ENCODE measurements at regions not wholly inside any gene's neighbourhood (a gene's known extent, or its start where the extent isn't known, plus 50 kb on each side); places are given as distances from the start of the nearest gene placed in this dataset.
"Not testable (repeated sequence)": the region's sequence is repeated elsewhere in the genome, so short reads cannot be mapped to it uniquely, and the experiment has no call there.

DNA sequence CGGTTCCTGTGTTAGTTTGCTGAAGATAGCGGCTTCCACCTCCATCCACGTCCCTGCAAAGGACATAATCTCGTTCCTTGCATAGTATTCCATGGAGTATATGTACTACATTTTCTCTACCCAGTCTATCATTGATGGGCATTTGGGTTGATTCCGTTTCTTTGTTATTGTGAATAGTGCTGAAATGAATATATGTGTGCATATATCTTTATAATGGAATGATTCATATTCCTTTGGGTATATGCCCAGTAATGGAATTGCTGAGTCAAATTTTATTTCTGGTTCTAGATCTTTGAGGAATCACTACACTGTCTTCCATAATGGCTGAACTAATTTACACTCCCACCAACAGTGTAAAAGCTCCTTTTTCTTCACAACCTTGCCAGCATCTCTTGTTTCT lies 255.4 kb upstream of the CDH2 start:
- DNase-seq = no peak

DNA sequence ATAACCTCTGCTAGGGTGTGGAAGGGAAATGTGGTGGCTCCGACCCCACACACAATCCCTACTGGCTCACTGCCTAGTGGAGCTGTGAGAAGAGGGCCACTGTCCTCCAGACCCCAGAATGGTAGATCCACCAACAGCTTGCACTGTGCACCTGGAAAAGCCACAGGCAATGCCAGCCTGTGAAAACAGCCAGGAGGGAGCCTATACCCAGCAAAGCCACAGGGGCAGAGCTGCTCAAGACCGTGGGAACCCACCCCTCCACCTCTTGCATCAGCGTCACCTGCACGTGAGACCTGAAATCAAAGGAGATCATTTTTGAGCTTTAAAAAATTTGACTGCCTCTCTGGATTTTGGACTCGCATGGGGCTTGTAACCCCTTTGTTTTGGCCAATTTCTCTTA lies 249.0 kb upstream of the CDH2 start:
- no peak for DNase-seq

DNA sequence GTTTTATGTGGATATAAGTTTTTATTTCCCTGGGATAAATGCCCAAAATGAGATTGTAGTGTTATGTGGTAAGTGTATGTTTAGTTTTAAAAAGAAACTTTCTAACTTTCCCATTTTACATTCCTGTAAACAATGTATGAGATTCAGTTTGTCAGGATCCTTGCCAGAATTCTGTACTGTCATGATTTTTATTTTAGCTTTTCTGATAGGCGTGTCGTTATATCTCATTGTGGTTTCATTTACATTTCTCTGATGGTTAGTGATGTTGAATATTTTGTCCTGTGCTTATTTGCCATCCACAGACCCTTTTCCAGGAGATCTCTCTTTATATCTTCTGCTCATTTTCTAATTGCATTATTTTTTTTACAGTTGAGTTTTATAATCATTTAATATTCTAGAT lies 245.6 kb upstream of the CDH2 start:
- DNase-seq = no peak

DNA sequence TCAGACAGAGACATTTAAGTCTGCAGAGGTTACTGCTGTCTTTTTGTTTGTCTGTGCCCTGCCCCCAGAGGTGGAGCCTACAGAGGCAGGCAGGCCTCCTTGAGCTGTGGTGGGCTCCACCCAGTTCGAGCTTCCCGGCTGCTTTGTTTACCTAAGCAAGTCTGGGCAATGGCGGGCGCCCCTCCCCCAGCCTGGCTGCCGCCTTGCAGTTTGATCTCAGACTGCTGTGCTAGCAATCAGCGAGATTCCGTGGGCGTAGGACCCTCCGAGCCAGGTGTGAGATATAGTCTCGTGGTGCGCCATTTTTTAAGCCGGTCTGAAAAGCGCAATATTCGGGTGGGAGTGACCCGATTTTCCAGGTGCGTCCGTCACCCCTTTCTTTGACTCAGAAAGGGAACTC lies 245.0 kb upstream of the CDH2 start:
- not testable (repeated sequence) for DNase-seq

DNA sequence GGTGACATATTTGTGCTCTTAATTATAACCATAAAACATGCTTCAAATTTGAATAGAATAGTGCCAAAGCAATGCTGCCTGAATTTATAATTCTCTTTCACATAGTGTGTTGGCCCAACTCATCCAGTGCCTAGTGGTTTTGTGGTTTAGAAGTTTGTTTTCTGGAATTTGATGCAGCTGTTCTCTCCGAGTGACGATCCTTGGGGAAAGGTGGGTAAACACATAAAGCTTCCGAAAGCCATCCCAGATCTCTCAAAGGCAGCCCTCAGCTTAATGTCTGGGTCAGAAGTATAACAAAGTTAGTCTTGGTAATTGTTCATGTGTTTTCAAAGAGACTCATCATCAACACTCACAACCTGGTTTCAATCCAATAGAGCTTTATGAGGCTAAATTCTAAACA lies 235.6 kb upstream of the CDH2 start:
- no peak for DNase-seq

DNA sequence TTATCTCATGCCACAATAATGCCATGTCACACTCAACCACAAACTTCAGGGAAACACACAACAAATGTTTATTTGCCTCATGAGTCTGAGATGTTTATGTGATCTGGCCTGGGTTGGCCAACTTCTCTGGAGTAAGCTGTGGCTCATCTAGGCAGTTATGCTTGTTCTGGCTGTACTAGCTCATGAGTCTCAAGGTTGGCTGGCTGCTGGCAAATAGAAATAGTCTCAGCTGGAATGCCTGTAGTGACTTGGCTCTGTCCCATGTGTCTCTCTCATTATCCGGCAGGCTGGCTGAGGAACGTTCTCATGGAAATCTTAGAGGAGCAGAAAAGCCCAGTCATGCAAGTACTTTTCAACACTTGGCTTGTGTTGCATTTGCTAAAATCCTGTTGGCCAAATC lies 234.9 kb upstream of the CDH2 start:
- peak in 5 of 51 donors; percentile 2 to 25 (median 4) for DNase-seq

DNA sequence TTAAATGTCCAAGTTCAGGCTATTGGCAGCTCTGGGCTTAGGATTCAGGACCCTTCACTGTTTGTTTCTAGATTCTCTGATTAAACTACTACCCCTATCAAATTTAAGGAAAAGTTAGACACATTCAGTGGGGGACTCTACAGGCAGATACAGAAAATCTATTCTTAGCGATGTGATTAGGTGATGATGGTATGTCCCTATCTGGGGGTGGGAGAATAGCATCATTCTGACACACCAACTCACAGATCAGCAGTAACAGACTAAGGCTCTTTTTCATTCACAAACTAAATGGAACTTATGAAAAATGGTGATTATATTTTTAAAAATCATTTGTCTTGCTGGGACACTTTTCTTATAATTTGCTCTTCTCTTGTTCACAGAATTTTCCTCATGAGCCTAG lies 232.9 kb upstream of the CDH2 start:
- no peak for DNase-seq

DNA sequence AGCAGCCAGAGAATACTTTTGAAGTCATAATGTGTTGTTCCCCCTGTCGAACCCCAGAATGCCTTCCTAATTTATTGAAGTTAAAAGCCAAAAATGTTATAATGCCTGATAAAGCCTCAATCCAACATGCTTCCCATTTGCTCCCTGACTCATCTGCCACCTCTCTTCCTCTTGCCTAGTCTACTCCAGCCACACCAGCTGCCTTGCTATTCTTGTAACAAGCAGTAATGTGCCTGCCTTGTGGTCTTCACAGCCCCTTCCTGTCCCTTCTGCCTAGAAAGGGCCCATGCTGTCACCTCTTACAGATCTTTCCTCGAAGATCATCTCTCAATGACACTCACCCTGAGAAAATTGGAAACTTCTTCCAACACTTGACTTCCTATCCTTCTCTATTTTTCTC lies 231.6 kb upstream of the CDH2 start:
- DNase-seq = no peak

DNA sequence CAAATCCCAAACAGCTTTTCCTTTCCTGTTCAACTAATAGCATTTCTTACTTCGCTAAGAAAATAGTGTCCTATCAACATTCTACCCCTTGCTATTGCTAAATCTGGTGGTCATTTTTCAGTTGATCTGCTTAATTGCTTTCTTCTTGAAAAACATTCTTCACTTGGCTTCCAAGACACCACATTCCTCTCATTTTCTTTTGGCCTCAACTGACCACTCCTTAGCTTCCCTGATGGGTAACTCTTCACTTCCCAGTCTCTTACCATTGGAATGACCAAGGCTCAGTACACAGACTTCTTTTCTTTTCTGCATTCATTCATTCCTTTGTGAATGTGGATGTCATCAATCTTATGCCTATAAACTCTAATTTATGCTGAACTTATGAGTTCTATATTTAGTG lies 230.8 kb upstream of the CDH2 start:
- no peak for DNase-seq

DNA sequence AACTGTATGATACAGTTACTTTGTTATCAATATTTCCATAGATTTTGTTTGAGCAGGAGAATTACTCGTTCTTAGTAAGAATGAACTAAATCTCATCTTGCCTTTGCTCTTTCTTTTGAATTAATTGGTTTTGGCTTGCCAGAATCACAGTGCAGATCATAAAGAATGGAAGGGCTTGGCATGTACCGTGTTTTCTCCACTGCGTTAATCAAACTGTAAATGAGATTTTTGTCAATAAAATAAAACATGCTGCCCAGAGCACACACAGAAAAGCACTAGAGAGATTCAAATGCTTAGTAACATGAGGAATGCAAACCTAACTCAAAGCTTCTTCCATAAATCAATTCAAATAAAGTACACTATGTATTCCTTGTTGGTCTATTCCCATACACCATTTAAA lies 229.6 kb upstream of the CDH2 start:
- no peak for DNase-seq

DNA sequence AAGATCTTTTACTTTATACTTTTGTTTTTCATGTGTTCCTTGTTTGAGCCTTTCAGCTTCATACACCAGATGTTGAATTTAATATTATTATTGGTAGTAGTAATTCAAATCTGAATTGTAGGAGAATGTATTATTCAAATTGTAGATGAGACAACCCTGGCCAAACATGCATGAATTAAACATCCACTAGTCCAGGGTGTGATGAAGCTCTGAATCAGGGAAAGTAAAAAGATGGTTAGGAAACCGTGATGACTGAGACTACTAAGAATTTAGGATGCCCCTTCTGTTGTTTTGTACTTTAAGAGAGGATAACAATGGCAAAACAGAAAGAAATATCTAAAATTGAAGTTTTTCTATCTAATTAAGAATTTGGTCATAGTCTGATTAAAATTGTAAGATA lies 227.8 kb upstream of the CDH2 start:
- DNase-seq = no peak

DNA sequence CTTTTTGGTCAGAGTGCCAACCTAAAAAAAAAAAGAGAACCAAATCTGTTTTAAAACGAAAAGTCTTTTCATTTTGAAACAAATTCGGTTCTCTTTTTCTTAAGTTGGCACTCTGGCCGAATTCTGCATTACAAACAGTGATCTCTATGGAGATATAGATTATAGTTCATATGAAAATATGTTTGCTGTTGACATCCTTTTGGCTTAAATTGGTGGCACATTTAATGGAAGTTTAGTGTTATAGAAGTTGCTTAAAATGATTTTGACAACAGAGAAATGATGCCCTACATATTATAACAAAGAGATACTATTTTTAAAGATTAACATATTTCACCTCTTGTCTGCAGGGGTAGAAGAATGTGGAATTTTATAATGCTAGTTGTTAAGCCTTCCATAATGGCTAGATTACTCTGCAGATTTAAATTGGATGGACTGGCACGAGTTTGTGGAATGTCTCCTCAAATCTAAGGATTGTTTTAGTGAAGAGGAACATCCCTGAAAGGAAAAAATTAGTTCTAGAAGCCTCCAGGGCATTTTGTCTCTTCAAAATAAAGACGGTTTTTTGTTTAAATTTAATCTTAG lies 222.9 kb upstream of the CDH2 start:
- no peak for DNase-seq

DNA sequence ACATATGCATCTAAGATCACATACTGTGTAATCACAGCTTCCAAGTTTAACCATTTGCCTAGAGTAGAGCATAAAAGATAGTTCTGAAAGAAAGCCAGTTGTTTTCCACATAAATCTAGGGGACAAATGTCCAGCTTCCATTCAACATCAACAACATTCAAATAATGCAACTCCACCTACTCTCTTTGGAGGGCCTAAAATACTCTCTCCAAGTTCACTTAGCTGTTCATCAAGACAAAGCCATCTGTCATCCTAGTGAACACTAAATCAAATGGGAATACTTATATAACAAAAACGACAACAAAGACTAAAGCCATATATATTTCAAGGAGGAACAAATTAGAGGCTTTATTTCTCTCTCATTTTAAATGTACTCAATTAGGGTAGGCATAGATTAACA lies 221.5 kb upstream of the CDH2 start:
- no peak for DNase-seq

DNA sequence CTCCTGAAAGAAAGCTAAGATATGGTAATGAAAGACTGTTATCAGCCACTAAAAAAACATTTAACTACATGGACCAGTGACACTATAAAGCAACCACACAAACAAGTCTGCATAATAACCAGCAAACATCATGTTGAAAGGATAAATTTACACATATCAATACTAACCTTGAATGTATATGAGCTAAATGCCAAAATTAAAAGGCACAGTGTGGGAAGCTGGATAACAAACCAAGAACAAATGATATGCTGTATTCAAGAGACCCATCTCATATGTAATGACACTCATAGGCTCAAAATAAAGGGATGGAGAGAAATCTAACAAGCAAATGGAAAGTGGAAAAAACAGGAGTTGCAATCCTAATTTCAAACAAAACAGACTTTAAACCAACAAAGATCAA lies 213.1 kb upstream of the CDH2 start:
- DNase-seq = no peak

DNA sequence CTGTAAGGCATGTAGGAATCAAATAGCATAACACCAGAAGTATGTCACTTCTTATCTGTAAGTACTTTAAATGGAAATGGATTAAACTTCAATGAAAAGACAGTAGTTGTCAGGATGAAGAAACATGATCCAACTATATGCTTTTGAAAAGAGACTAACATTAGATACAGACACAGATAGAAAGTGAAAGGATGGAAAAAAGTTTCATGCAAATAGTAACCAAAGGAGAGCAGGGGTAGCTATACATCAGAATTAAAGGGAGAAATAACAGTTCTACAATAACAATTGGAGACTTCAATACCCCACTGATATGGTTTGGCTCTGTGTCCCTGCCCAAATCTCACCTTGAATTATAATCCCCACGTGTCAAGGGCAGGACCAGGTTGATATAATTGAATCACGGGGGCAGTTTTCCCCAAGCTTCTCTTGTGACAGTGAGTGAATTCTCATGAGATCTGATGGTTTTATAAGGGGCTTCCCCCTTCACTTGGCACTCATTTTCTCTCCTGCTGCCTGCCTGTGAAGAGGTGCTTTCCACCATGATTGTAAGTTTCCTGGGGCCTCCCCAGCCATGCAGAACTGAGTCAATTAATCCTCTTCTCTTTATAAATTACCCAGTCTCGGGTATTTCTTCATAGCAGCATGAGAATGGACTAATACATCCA lies 205.4 kb upstream of the CDH2 start:
- no peak for DNase-seq

DNA sequence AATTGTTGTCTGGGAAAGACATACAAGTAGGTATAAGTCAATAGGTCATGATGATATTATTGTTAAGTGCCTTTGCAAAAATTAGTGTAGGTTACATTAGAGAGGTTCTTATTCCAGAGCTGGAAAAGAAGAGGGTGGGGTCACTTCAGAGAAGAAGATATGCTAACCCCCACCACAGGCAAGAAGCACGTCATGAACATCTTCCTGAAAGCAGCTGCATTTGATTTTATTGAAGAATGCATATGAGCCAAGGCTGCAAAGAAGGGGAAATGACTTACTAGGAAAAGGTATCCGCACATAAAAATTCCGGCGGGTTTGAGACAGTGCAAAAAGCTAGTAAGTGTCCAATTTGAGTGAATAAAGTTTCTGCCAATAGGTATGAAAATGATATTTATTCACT lies 195.3 kb upstream of the CDH2 start:
- no peak for DNase-seq

DNA sequence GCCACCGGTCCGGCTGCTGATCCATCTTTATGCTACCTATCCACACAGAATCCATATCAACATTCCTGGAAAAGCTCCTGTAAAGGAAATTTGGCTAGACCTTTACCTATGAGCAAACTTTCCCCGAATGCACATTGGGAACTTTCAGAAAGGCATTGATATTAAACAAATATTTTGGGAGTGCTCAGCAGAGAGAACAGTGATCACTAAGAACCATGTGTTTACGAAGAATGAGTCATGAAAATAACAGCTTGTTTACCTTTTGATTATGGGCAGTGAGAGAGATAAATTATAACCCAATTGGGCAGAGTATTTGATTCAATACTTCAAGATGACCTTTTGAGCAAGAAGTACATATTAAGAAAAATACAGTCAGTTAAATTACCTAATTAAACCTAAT lies 189.7 kb upstream of the CDH2 start:
- no peak for DNase-seq

DNA sequence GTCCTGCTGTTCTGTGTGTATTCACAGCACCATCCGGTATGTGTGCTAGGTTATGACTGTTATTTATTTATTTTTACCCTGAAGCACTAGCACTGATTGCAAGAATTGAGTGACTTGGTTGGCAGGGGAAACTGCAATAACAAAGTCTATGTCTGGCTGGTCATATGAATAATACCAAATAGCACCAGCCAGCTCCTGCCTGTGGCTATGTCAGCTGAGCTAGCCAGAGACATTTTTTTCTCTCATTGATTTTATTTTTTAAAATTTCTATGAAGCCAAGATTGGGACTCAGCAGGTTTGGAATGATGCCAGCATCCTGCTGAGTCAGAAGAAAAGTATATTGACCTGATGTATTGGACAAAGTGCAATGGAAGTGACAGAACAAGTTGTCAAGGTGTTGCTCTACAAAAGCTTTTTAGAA lies 188.5 kb upstream of the CDH2 start:
- DNase-seq = no peak

DNA sequence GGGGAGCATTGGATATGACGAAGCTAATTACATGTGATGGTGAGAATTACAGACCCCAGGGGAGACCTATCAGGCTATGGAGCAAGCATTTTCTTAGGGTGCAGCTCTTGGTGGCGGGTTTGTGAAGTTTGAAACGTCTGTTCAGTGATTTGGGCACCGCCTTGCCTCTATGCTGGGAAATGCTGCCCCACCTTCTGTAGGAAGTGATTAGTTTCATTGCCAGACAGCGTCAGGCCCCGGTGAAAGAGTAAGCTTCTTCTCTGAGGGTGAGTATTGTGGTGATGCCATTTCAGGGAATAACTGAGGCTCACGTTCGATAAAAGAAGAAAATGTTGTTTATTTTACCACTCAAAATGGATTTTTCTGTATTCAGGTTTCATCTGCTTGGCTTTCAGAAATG lies 186.2 kb upstream of the CDH2 start:
- DNase-seq = no peak

DNA sequence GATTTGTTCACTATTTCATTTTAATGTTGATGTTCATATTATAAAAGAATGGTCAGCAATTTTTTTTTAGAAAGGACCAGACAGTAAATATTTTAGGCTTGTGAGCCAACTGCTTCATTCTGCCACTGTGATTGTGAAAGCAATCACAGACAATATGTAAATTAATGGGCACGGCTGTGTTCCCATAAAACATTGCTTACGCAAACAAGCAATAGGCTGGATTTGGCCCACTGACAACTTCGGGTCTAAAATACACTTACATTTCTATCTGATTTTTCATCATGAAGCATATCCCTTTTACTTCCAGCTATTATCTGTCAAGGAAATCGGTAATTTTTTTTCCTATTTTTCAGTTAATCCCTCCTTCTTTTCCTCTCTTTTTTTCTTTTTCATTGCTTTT lies 182.2 kb upstream of the CDH2 start:
- no peak for DNase-seq

DNA sequence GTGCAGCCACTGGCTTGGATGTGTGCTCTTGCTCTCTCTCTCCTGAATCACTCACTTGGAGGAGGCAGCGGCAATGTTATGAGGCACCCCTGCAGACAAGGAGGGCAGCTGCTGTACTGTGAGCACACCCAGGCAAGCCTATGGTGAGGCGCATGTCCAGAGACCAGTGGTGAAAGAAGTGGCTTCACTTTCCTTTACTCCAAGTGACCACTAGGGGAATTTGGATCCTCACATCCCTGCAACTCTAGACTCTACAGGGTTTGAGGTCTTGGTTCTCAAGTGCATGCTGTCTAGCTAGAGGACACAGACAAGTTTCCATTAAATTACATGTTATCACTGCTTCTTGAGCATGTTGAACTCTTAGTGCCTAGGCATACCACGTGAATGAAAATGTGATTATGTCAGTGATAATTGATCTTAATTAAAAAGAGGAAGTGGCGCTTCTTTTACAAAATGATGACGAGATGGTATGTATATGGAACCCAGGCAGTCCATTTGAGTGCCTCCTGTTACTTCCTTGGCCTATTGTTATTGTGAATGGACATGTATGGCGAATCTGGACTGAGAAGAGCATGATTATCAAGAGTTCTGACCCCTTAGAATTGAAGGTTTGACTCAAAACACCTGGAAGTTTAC lies 181.0 kb upstream of the CDH2 start:
- DNase-seq = no peak

DNA sequence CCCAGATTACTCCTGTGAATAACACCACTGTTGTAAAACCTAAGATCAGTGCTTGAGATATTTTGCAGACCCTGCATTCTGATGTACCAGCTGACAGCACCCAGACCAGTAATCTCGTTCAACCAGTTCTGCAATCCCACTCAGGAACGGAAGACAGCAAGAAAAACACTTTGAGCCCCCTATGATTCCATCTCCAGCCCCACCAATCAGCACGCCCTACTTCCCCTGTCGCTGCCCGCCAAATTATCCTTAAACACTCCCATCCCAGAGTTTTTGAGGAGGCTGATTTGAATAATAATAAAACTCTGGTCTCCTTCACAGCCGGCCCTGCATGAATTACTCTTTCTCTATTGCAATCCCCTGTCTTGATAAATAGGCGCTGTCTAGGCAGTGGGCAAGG lies 173.9 kb upstream of the CDH2 start:
- no peak for DNase-seq

DNA sequence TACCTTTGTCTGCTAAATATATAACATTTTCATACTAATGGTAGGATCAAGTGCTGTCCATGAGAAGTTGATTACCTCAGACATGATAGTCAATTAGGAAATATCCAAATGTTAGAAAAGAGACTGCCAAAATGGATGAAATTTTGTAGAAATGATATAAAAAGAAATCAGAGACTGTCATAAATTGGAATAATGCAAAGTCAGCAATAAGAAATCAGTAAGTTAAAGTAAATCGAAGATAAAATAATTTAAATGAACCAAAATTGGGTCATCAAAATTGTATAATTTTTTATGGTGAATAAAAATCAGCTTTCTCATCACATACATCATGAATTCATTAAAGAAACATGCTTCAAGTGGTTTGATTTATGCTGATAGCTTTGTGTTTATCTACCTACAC lies 165.3 kb upstream of the CDH2 start:
- DNase-seq = no peak

DNA sequence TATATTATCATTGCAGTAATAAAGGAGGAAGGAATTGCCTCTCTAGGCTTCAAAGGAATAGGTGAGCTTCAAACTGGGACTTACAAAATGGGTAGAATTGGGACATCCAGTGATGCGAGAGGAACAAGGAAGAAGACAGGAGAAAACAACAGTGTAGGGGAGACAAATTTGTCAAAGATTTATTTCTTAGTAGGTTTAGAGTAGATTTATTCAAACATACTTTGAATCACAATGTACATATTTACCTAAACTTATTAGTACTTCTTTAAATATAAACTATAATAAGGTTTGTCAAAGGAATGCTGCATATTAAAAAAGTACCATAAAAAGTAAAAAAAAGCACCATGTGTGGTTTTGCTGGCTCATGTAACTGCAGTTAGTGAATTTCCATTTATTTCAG lies 161.4 kb upstream of the CDH2 start:
- no peak for DNase-seq
